Esophagus muscularis mucosa (tissue), 3 donors: ENCODE measurements at regions not wholly inside any gene's neighbourhood (a gene's known extent, or its start where the extent isn't known, plus 50 kb on each side); places are given as distances from the start of the nearest gene placed in this dataset.

Source experiments
- POLR2AphosphoS5 ChIP-seq, 2 donors: sonication (generic); formaldehyde crosslinking; IDR thresholded peaks; one replicate each; pipeline ENCODE4 v1.6.1; 2017; ENCODE audit warnings: antibody characterized with exemption in 2 of 2
- TF ChIP-seq, protein P1 (sequence below), 3 experiments: fragments of 200-600 bp in 2 of 3; fragments of 450-650 bp in 1 of 3; sonication (generic) in 2 of 3; IDR thresholded peaks; one replicate each; pipeline ENCODE4 v1.5.1; 2017 to 2019; ENCODE audit warnings: antibody characterized with exemption in 3 of 3, mild to moderate bottlenecking in 2 of 3, moderate library complexity in 1 of 3

DNA sequence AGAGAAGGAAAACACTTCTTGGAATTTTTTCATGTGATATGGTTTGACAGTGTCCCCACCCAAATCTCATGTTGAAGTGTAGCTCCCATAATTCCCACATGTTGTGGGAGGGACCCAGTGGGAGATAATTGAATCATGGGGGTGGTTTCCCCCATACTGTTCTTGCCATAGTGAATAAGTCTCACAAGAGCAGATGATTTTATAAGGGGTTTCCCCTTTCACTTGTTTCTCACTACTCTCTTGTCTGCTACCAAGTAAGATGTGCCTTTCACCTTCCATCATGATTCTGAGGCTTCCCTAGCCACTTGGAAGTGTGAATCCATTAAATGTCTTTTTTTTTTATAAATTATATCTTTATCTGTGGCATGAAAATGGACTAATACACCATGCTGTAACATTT is 250.7 kb downstream of the LPIN1 start:
- TF ChIP-seq POLR2AphosphoS5 (IDR thresholded peaks at IDR 0.05), result no peak
- TF ChIP-seq, protein P1, sequence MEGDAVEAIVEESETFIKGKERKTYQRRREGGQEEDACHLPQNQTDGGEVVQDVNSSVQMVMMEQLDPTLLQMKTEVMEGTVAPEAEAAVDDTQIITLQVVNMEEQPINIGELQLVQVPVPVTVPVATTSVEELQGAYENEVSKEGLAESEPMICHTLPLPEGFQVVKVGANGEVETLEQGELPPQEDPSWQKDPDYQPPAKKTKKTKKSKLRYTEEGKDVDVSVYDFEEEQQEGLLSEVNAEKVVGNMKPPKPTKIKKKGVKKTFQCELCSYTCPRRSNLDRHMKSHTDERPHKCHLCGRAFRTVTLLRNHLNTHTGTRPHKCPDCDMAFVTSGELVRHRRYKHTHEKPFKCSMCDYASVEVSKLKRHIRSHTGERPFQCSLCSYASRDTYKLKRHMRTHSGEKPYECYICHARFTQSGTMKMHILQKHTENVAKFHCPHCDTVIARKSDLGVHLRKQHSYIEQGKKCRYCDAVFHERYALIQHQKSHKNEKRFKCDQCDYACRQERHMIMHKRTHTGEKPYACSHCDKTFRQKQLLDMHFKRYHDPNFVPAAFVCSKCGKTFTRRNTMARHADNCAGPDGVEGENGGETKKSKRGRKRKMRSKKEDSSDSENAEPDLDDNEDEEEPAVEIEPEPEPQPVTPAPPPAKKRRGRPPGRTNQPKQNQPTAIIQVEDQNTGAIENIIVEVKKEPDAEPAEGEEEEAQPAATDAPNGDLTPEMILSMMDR (IDR thresholded peaks at IDR 0.05), result no peak
